Prostate gland (tissue), 2 donors: ENCODE measurements at regions not wholly inside any gene's neighbourhood (a gene's known extent, or its start where the extent isn't known, plus 50 kb on each side); places are given as distances from the start of the nearest gene placed in this dataset.

Experiments
- DNase-seq: peaks from one replicate; pipeline ENCODE4 v3.0.0-alpha.2; 2019; ENCODE audit warnings: low spot score
- H3K27ac ChIP-seq, 2 donors: fragments of 200-600 bp; sonication (generic); 2 replicates each; pipeline ENCODE4 v1.5.1; 2017 to 2019
- H3K27me3 ChIP-seq: fragments of 200-600 bp; sonication (generic); replicated peaks from 2 replicates; pipeline ENCODE4 v1.5.1; 2019; ENCODE audit not compliant: insufficient read depth
- H3K36me3 ChIP-seq, 2 donors: fragments of 200-600 bp; sonication (generic); 1 replicate in 1 of 2; 2 replicates in 1 of 2; pipeline versions ENCODE4 v1.5.1 to v1.8.1; 2017 to 2019
- H3K4me1 ChIP-seq: fragments of 200-600 bp; sonication (generic); replicated peaks from 2 replicates; pipeline ENCODE4 v1.5.1; 2019
- H3K4me3 ChIP-seq, 2 donors: fragments of 200-600 bp; sonication (generic); 2 replicates each; pipeline ENCODE4 v1.5.1; 2017 to 2019
- H3K9me3 ChIP-seq: fragments of 200-600 bp; sonication (generic); 2 replicates; pipeline ENCODE4 v1.5.1; 2017
- POLR2A ChIP-seq: fragments of 450-650 bp; IDR thresholded peaks from one replicate; pipeline ENCODE4 v1.6.1; 2016; ENCODE audit warnings: antibody characterized with exemption, mild to moderate bottlenecking
- POLR2AphosphoS5 ChIP-seq: sonication (generic); formaldehyde crosslinking; IDR thresholded peaks from one replicate; pipeline ENCODE4 v1.6.1; 2017; ENCODE audit warnings: antibody characterized with exemption
- WGBS: methylation state at CpG from one replicate; pipeline ENCODE4 v1.1.5; 2018; 5-methylcytosine and 5-hydroxymethylcytosine counted together
- intact Hi-C: fragments of 100-400 bp; cut with DNase I; formaldehyde crosslinking; loops from one replicate; pipeline ENCODE4 v1.14.2; 2022
- TF ChIP-seq, protein P1 (sequence below), 4 experiments: fragments of 200-600 bp in 2 of 4; fragments of 450-650 bp in 2 of 4; sonication (generic) in 2 of 4; IDR thresholded peaks; 1 replicate in 3 of 4; 2 replicates in 1 of 4; pipeline ENCODE4 v1.5.1; 2016 to 2019; ENCODE audit warnings: antibody characterized with exemption in 4 of 4, mild to moderate bottlenecking in 2 of 4, moderate library complexity in 2 of 4

DNA sequence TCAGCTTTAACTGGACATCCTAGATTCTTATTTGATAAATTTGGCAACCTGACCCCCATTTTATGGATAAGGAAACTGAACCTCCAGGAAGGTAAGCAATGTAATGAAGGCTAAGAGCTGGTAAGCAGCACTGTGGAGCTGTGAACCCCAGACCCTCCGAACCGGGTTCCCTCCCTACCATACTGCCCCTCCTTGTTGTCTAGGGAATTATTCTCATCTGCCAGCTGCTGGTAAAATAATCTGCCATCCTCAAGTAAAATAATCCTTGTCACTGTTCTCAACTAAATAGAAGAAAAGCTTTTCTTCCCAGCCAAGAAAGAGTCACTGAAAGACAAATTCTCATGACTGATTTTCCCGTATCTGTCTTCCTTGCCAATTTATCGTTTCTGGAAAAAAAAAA, 55.8 kb upstream of the PRDX6 start:
- Histone ChIP-seq H3K4me1 (no peaks in the 10 kb centered on the region), H3K27ac (no peak overlapping the region), H3K27me3 (no peaks in the 10 kb centered on the region), H3K9me3 (no peaks in the 10 kb centered on the region), H3K36me3 (no peaks in the 10 kb centered on the region), H3K4me3 (no peak overlapping the region)
- DNase-seq = no peak
- no peak for TF ChIP-seq POLR2AphosphoS5
- TF ChIP-seq, protein P1, sequence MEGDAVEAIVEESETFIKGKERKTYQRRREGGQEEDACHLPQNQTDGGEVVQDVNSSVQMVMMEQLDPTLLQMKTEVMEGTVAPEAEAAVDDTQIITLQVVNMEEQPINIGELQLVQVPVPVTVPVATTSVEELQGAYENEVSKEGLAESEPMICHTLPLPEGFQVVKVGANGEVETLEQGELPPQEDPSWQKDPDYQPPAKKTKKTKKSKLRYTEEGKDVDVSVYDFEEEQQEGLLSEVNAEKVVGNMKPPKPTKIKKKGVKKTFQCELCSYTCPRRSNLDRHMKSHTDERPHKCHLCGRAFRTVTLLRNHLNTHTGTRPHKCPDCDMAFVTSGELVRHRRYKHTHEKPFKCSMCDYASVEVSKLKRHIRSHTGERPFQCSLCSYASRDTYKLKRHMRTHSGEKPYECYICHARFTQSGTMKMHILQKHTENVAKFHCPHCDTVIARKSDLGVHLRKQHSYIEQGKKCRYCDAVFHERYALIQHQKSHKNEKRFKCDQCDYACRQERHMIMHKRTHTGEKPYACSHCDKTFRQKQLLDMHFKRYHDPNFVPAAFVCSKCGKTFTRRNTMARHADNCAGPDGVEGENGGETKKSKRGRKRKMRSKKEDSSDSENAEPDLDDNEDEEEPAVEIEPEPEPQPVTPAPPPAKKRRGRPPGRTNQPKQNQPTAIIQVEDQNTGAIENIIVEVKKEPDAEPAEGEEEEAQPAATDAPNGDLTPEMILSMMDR (IDR thresholded peaks at IDR 0.05) = no peak
- no peak for TF ChIP-seq POLR2A
- WGBS = 78% methylated on average over 4 of the region's 4 CpGs
- intact Hi-C loops = loop anchor here (2.0 to 10.0 kb wide), 4 partner anchors 294 to 674 kb away; partner anchors contain the start of genes CENPL, DARS2 and KLHL20

GRCh38 chr1:173421789-173422188, 55.3 kb upstream of the PRDX6 start:
- 75% methylated on average over 4 of the region's 4 CpGs for WGBS
- TF ChIP-seq POLR2A (no peak), POLR2AphosphoS5 (no peak)
- TF ChIP-seq, protein P1 (IDR thresholded peaks at IDR 0.05) = no peak
- H3K4me1 ChIP-seq = no peaks in the 10 kb centered on the region
- no peaks in the 10 kb centered on the region for H3K27me3 ChIP-seq
- H3K36me3 ChIP-seq = no peaks in the 10 kb centered on the region
- no peak overlapping the region for H3K4me3 ChIP-seq
- no peaks in the 10 kb centered on the region for H3K9me3 ChIP-seq
- no peak for DNase-seq
- no peak overlapping the region for H3K27ac ChIP-seq
- intact Hi-C loops = loop anchor here (2.0 to 10.0 kb wide), 4 partner anchors 293 to 674 kb away; partner anchors contain the start of genes CENPL, DARS2 and KLHL20

DNA sequence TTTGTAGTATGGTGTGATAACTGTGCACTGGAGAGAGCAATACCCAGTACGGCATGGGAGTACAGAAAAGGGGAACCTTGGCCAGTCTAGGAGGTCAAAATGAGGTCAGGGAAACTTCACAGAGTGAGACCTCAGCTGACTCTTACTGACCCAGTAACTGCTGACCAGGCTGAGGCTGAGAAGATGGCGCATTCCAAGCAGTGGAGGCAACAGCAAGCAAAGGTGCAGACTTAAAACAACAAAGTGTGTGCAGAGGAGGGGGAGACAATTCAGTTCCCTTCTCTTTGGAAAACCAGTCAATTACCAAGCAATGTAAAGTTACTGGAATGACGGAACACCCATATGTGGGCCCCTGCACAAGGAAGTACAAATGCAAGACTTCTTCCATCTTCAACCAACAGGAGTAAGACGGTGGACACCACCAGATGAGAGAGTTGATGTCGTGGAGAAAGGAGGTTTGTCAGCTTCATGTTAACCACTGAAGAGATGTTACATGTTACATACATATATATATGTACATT, 54.6 kb upstream of the PRDX6 start:
- no peak overlapping the region for H3K4me3 ChIP-seq
- TF ChIP-seq, protein P1 (IDR thresholded peaks at IDR 0.05) = no peak
- TF ChIP-seq POLR2A = no peak
- H3K9me3 ChIP-seq = no peaks in the 10 kb centered on the region
- no peak for DNase-seq
- no peaks in the 10 kb centered on the region for H3K27me3 ChIP-seq
- no peak overlapping the region for H3K27ac ChIP-seq
- H3K4me1 ChIP-seq = no peaks in the 10 kb centered on the region
- intact Hi-C loops = loop anchor here (5.0 to 10.0 kb wide), 3 partner anchors 292 to 675 kb away; partner anchors contain the start of gene KLHL20
- H3K36me3 ChIP-seq = no peaks in the 10 kb centered on the region
- 69% methylated on average over 5 of the region's 5 CpGs for WGBS

DNA sequence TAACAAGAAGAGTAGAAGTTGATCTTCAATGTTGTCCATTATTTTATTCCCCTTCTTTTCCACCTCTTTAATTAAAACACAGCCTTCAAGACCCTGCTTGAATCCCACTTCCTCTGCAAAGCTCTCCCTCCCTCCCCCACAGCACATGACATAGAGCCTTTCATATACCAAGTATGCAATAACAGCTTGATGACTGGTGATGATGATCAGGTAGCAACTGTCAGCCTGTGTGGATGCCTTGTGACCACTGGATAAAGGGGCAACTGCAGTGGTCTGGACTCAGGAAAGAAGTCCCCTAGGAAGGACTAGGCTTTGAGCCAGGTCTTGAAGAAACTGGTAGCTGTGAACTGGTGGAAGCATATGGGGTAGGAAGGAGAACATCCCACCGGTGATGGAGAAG, 53.8 kb upstream of the PRDX6 start:
- TF ChIP-seq, protein P1 (IDR thresholded peaks at IDR 0.05) = no peak
- TF ChIP-seq POLR2A (no peak), POLR2AphosphoS5 (no peak)
- DNase-seq = no peak
- Histone ChIP-seq H3K36me3 (no peaks in the 10 kb centered on the region), H3K9me3 (no peaks in the 10 kb centered on the region), H3K27me3 (no peaks in the 10 kb centered on the region), H3K4me1 (no peaks in the 10 kb centered on the region), H3K27ac (no peak overlapping the region), H3K4me3 (no peak overlapping the region)
- intact Hi-C loops = loop anchor here (5.0 to 10.0 kb wide), 3 partner anchors 292 to 676 kb away; partner anchors contain the start of gene KLHL20
- 87% methylated on average over 1 of the region's 1 CpG for WGBS

DNA sequence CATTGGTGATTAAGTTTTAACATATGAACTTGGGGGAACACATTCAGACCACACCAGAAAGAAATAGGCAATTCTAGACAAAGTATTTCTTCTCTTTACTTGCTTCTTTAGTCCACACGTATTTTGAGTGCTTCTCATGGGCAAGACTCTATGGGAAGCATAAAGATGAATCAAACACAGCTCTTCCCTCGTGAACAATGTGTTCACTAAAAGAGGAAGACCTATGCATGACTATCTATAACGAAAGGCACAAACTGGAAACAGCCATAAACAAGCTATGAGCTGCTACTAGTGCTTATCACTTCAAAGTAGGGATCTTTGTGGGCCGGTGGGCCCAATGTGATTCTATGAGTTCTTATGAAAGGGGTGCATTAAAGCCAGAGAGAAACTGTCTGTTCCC, 53.0 kb upstream of the PRDX6 start:
- Histone ChIP-seq H3K4me3 (no peak overlapping the region), H3K9me3 (no peaks in the 10 kb centered on the region), H3K4me1 (no peaks in the 10 kb centered on the region), H3K27ac (no peak overlapping the region), H3K36me3 (no peaks in the 10 kb centered on the region), H3K27me3 (no peaks in the 10 kb centered on the region)
- WGBS = 86% methylated on average over 4 of the region's 4 CpGs
- TF ChIP-seq POLR2A (no peak), POLR2AphosphoS5 (no peak)
- TF ChIP-seq, protein P1 (IDR thresholded peaks at IDR 0.05) = no peak
- DNase-seq = no peak
- intact Hi-C loops = loop anchor here (5.0 to 10.0 kb wide), 3 partner anchors 291 to 677 kb away; partner anchors contain the start of gene KLHL20
